ENCODE measurements at regions not wholly inside any gene's neighbourhood (a gene's known extent, or its start where the extent isn't known, plus 50 kb on each side); places are given as distances from the start of the nearest gene placed in this dataset.

DNA sequence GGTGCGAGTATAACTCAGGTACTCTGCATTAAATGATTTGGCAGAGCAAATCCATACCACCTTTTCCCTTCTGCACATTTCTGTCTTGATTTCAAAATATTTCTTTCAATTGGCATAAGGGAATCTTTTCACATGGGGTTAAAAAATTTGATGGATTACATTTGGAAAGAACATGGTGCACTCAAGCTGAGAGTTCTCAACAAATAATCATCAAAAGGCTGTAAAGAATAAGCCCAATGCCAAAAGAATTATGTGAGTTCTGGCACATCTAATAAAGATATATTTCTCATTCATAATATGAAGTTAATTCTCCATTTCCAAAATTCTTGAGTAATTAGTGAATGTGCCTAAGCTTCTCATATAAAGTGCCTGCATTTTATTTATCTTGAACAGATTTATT lies 223.1 kb downstream of the GPR37 start:
- TF ChIP-seq POLR2A (IDR thresholded peaks at IDR 0.05) (no peak), EP300 (IDR thresholded peaks at IDR 0.05) (no peak), POLR2AphosphoS5 (IDR thresholded peaks at IDR 0.05) (no peak)
- TF ChIP-seq, protein P1, sequence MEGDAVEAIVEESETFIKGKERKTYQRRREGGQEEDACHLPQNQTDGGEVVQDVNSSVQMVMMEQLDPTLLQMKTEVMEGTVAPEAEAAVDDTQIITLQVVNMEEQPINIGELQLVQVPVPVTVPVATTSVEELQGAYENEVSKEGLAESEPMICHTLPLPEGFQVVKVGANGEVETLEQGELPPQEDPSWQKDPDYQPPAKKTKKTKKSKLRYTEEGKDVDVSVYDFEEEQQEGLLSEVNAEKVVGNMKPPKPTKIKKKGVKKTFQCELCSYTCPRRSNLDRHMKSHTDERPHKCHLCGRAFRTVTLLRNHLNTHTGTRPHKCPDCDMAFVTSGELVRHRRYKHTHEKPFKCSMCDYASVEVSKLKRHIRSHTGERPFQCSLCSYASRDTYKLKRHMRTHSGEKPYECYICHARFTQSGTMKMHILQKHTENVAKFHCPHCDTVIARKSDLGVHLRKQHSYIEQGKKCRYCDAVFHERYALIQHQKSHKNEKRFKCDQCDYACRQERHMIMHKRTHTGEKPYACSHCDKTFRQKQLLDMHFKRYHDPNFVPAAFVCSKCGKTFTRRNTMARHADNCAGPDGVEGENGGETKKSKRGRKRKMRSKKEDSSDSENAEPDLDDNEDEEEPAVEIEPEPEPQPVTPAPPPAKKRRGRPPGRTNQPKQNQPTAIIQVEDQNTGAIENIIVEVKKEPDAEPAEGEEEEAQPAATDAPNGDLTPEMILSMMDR (IDR thresholded peaks at IDR 0.05), result no peak
- Histone ChIP-seq H3K4me1 (no peaks in the 10 kb centered on the region), H3K27ac (no peak overlapping the region), H3K4me3 (no peak overlapping the region), H3K36me3 (no peaks in the 10 kb centered on the region), H3K27me3 (no peaks in the 10 kb centered on the region), H3K9me3 (no peaks in the 10 kb centered on the region)
- DNase-seq, result no peak
- no peak for ATAC-seq (ENCODE audit: low FRiP score in 2 of 2)
- WGBS, 2 donors, result 81 to 96% methylated on average over 1 of the region's 1 CpG

GRCh38 chr7:124536156-124536762 lies 229.3 kb downstream of the GPR37 start:
- 35 to 47% methylated on average over 3 of the region's 3 CpGs for WGBS, 2 donors

GRCh38 chr7:124532166-124532565 lies 233.4 kb downstream of the GPR37 start:
- DNase-seq, result no peak
- no peak for TF ChIP-seq EP300 (IDR thresholded peaks at IDR 0.05)
- TF ChIP-seq POLR2AphosphoS5 (IDR thresholded peaks at IDR 0.05), result no peak
- no peak for TF ChIP-seq POLR2A (IDR thresholded peaks at IDR 0.05)
- TF ChIP-seq, protein P1 (IDR thresholded peaks at IDR 0.05), result no peak
- no peak overlapping the region for H3K4me3 ChIP-seq
- no peak for ATAC-seq (ENCODE audit: low FRiP score in 2 of 2)
- H3K36me3 ChIP-seq, result no peaks in the 10 kb centered on the region
- peaks cover 0 to 6% (median 0%) of the 10 kb centered on the region in 4 donors for H3K9me3 ChIP-seq
- H3K4me1 ChIP-seq, result no peaks in the 10 kb centered on the region
- no peak overlapping the region for H3K27ac ChIP-seq
- no peaks in the 10 kb centered on the region for H3K27me3 ChIP-seq

More at GRCh38 chr7:124536156-124536762, 229.3 kb downstream of the GPR37 start:
- Histone ChIP-seq H3K9me3 (no peaks in the 10 kb centered on the region), H3K4me1 (no peaks in the 10 kb centered on the region), H3K36me3 (no peaks in the 10 kb centered on the region), H3K4me3 (no peak overlapping the region), H3K27me3 (no peaks in the 10 kb centered on the region), H3K27ac (no peak overlapping the region)
- no peak for ATAC-seq (ENCODE audit: low FRiP score in 2 of 2)
- TF ChIP-seq POLR2A (IDR thresholded peaks at IDR 0.05), result no peak
- TF ChIP-seq EP300 (IDR thresholded peaks at IDR 0.05), result no peak
- no peak for TF ChIP-seq POLR2AphosphoS5 (IDR thresholded peaks at IDR 0.05)
- TF ChIP-seq, protein P1 (IDR thresholded peaks at IDR 0.05), result no peak
- DNase-seq, result no peak

GRCh38 chr7:124516911-124517310 lies 248.7 kb downstream of the GPR37 start:
- Histone ChIP-seq H3K36me3 (no peaks in the 10 kb centered on the region), H3K27me3 (no peaks in the 10 kb centered on the region), H3K9me3 (no peaks in the 10 kb centered on the region), H3K4me3 (no peak overlapping the region), H3K4me1 (no peaks in the 10 kb centered on the region), H3K27ac (no peak overlapping the region)
- ATAC-seq (ENCODE audit: low FRiP score in 2 of 2) (no peak), DNase-seq (no peak)
- TF ChIP-seq EP300 (IDR thresholded peaks at IDR 0.05) (no peak), POLR2A (IDR thresholded peaks at IDR 0.05) (no peak), POLR2AphosphoS5 (IDR thresholded peaks at IDR 0.05) (no peak)
- TF ChIP-seq, protein P1 (IDR thresholded peaks at IDR 0.05), result no peak

DNA sequence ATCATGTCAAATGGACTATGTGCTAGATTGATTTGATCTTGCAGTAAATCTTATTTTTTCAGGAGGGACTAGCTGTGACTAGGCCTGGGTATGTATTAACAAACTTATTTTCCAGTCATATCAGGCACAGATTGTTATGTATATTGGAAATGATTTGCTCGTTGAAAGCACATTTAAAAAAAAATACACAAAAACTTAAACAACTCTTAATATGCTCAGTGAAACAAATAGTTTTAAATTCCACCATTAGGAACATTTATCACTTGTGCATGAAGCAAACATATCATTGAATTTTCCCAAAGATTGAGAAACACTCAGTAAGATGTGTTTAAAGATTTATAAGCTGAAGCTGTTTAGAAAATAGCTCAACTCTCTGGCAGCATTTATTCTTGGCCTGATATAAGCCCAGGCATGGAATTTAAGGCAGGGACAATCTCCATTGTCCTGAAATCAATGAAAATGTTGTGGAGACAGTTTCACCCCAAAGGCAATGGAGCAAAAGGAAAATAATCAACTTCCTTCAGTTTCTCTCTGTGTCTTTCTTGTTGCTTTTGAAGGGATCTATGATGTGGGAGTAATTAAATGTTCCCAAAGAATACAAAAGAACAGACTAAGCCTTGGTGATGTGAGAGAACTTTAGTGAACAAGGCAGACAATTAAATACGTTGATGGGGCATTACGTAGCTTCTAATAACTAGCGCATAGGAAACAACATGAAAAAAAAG lies 250.3 kb downstream of the GPR37 start:
- Histone ChIP-seq H3K9me3 (no peaks in the 10 kb centered on the region), H3K36me3 (no peaks in the 10 kb centered on the region), H3K27ac (no peak overlapping the region), H3K4me3 (no peak overlapping the region), H3K4me1 (no peaks in the 10 kb centered on the region), H3K27me3 (no peaks in the 10 kb centered on the region)
- no peak for ATAC-seq (ENCODE audit: low FRiP score in 2 of 2)
- TF ChIP-seq EP300 (IDR thresholded peaks at IDR 0.05), result no peak
- 58 to 69% methylated on average over 4 of the region's 4 CpGs for WGBS, 2 donors
- DNase-seq, result no peak
